Cardiac muscle cell (in vitro differentiated cells and primary cell): ENCODE measurements at regions not wholly inside any gene's neighbourhood (a gene's known extent, or its start where the extent isn't known, plus 50 kb on each side); places are given as distances from the start of the nearest gene placed in this dataset.
"Not testable (repeated sequence)": the region's sequence is repeated elsewhere in the genome, so short reads cannot be mapped to it uniquely, and the experiment has no call there.

Experiments used
- DNase-seq, 2 donors: peaks; one replicate each; pipeline versions ENCODE4 v3.0.0 to v3.0.0-alpha.2; 2010 to 2017; ENCODE audit warnings: low read depth in 1 of 2, low spot score in 1 of 2
- H3K27ac ChIP-seq: fragments of 200-600 bp; sonication (generic); 2 replicates; pipeline ENCODE4 v1.5.1; 2016
- H3K27me3 ChIP-seq: fragments of 200-600 bp; sonication (generic); 2 replicates; pipeline ENCODE4 v1.6.0; 2016; ENCODE audit warnings: control low read depth
- H3K36me3 ChIP-seq: fragments of 200-600 bp; sonication (generic); 2 replicates; pipeline ENCODE4 v1.5.1; 2016; ENCODE audit warnings: control low read depth
- H3K4me1 ChIP-seq: fragments of 200-600 bp; sonication (generic); 2 replicates; pipeline ENCODE4 v1.8.1; 2017; ENCODE audit warnings: low read depth, mild to moderate bottlenecking, mixed run types
- H3K4me3 ChIP-seq: fragments of 200-600 bp; sonication (generic); 2 replicates; pipeline ENCODE4 v1.5.1; 2016; ENCODE audit warnings: mild to moderate bottlenecking
- H3K9me3 ChIP-seq: fragments of 200-600 bp; sonication (generic); 2 replicates; pipeline ENCODE4 v1.5.1; 2017; ENCODE audit warnings: low read depth, mild to moderate bottlenecking, control low read depth
- TF ChIP-seq, protein P1 (sequence below): IDR thresholded peaks from 2 replicates; pipeline ENCODE4 v1.5.1; 2012; ENCODE audit warnings: low read depth, mild to moderate bottlenecking, low read length

DNA sequence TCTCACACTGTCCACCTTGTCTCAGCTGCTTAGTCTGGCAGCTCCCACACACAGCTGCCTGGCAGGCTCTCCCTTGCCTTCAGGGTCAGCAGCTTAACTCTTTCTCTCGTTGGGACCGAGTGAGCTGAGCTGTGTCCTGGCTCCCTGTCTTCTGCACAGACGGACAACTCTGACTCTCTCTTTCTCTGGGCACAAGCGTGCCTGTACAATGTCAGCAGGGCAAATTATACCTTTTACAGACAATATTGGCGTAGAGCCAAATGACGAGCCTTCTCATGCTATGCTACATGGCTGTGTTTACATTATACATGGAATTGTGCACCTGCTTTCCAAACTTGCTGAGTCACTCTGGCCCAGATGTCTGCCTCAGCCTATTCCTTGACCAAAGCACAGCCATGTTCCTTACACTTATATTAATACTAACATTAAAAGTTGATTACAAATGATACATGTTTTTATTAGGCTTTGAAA, 188.6 kb downstream of the CYLC2 start:
- TF ChIP-seq, protein P1, sequence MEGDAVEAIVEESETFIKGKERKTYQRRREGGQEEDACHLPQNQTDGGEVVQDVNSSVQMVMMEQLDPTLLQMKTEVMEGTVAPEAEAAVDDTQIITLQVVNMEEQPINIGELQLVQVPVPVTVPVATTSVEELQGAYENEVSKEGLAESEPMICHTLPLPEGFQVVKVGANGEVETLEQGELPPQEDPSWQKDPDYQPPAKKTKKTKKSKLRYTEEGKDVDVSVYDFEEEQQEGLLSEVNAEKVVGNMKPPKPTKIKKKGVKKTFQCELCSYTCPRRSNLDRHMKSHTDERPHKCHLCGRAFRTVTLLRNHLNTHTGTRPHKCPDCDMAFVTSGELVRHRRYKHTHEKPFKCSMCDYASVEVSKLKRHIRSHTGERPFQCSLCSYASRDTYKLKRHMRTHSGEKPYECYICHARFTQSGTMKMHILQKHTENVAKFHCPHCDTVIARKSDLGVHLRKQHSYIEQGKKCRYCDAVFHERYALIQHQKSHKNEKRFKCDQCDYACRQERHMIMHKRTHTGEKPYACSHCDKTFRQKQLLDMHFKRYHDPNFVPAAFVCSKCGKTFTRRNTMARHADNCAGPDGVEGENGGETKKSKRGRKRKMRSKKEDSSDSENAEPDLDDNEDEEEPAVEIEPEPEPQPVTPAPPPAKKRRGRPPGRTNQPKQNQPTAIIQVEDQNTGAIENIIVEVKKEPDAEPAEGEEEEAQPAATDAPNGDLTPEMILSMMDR: no peak
- Histone ChIP-seq H3K27me3 (no peaks in the 10 kb centered on the region), H3K9me3 (no peaks in the 10 kb centered on the region), H3K27ac (no peak overlapping the region), H3K4me3 (no peak overlapping the region), H3K36me3 (no peaks in the 10 kb centered on the region), H3K4me1 (no peaks in the 10 kb centered on the region)
- no peak for DNase-seq

DNA sequence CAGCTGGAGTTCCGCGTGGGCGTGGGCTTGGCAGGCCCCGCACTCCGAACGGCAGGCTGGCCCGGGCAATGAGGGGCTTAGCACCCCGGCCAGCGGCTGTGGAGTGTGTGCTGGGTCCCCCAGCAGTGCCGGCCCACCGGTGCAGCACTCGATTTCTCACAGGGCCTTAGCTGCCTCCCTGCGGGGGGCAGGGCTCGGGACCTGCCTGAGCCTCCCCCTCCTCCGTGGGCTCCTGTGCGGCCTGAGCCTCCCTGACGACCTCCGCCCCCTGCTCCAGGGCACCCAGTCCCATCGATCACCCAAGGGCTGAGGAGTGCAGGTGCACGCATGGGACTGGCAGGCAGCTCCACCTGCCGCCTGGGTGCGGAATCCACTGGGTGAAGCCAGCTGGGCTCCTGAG, 191.8 kb downstream of the CYLC2 start:
- Histone ChIP-seq H3K27me3 (no peaks in the 10 kb centered on the region), H3K9me3 (no peaks in the 10 kb centered on the region), H3K27ac (no peak overlapping the region), H3K4me1 (no peaks in the 10 kb centered on the region), H3K4me3 (no peak overlapping the region), H3K36me3 (no peaks in the 10 kb centered on the region)
- TF ChIP-seq, protein P1: no peak
- DNase-seq: no peak

DNA sequence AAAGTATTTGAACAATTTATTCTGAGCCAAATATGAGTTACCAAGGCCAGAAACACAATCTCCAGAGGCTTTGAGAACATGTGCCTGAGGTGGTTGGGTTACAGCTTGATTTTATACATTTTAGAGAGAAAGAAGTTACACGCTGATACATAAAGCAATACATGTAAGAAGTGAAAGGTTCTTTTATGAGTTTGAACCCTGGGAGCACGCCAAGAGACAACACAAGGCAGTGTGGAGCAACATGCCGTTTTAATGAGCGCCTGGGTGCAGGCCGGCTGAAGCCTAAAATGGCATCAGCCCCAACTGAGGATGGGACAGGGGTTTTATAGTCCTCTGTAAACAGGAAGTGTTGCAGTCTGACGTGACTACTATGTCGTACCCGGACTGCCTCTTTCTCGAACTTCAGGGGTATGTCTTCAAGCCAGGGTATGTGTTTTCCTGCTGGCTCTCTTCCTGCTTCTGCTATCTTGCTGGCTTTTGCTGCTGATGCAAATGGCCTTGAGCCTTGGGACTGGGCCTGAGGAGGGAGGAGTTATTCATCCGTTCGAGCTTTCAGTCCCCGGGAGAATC, 193.7 kb downstream of the CYLC2 start:
- H3K9me3 ChIP-seq: no peaks in the 10 kb centered on the region
- no peaks in the 10 kb centered on the region for H3K4me1 ChIP-seq
- no peak overlapping the region for H3K4me3 ChIP-seq
- H3K27me3 ChIP-seq: no peaks in the 10 kb centered on the region
- no peak overlapping the region for H3K27ac ChIP-seq
- H3K36me3 ChIP-seq: no peaks in the 10 kb centered on the region
- DNase-seq: no peak
- TF ChIP-seq, protein P1: no peak

DNA sequence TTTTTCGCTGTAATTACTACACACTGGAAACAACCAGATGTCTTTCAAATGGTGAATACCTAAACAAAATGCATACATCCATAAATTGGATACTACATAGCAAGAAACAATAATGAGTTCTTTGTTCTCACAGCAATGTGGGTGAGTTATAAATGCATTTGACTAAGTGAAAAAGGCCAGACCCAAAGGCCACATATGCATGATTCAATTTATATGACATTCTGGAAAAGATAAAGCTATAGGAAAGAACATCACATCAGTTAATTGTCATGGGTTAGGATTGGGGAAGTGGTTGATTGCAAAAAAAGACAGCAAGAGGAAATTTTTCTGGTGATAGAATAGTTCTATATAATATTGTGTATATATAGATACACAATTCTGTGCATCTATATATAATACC, 198.9 kb downstream of the CYLC2 start:
- Histone ChIP-seq H3K4me3 (no peak overlapping the region), H3K4me1 (no peaks in the 10 kb centered on the region), H3K36me3 (no peaks in the 10 kb centered on the region), H3K27me3 (no peaks in the 10 kb centered on the region), H3K27ac (no peak overlapping the region), H3K9me3 (no peaks in the 10 kb centered on the region)
- TF ChIP-seq, protein P1: no peak
- DNase-seq: no peak

DNA sequence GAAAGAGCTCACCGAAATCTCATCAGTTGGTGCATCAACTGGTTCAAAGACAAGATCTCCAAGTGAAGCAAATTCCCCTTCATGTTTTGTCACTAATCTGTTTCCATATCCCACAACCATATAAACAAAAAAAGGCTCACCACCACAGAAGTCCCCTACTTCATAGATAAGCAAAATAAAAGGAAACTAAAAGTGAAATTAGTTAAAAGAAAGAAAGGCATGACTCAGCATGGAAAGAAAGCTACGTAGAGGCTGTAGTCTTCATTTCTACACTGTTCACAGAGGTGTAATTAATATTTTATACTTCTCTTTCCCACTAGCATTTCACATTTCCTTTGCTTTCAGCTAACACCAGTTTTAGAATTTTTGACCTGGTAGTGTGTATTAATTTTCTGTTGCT, 208.0 kb downstream of the CYLC2 start:
- H3K27ac ChIP-seq: no peak overlapping the region
- H3K4me1 ChIP-seq: no peaks in the 10 kb centered on the region
- H3K27me3 ChIP-seq: no peaks in the 10 kb centered on the region
- H3K4me3 ChIP-seq: no peak overlapping the region
- H3K9me3 ChIP-seq: no peaks in the 10 kb centered on the region
- H3K36me3 ChIP-seq: no peaks in the 10 kb centered on the region
- no peak for DNase-seq
- TF ChIP-seq, protein P1: no peak

DNA sequence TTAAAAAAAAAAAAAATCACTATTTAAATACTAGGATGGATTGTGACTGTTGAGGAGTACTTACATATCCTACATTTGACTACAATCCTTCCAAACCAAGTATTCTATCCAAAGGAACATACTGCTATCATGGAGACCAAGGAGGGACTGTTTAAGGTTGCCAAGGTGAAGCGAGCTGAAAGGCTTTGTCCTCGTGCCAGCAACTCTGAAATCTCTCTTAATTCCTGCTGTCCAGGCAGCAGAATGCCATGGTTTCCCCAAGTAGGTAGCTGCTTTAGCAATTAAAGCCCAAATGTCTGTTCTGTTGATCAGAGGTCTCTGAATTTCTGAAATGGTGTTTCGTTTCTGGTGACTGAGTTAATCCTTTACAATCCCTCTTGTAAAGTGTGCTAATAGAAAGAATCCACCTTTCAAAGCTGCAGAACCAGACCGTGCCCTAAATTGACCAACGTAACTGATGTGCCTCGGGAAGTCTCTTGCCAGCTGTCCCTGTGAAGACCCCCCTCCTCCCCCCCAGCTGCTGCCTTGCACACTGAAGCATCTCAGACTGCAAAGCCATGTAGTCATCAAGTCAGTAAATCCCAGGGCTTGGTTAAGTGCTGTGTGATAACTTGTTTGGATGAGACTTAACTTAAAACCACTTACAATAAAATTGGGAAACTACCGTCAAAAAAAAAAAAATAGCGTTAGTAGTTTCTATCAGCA, 210.9 kb downstream of the CYLC2 start:
- not testable (repeated sequence) for H3K36me3 ChIP-seq, DNase-seq, H3K4me1 ChIP-seq, H3K27me3 ChIP-seq, H3K9me3 ChIP-seq, H3K27ac ChIP-seq, H3K4me3 ChIP-seq
